H1 (cell line): ENCODE measurements at regions not wholly inside any gene's neighbourhood (a gene's known extent, or its start where the extent isn't known, plus 50 kb on each side); places are given as distances from the start of the nearest gene placed in this dataset.
"Not testable (repeated sequence)": the region's sequence is repeated elsewhere in the genome, so short reads cannot be mapped to it uniquely, and the experiment has no call there.

Experiments
- CTCF ChIA-PET: fragments of 300-600 bp; sonication (Branson Sonifier 250); formaldehyde crosslinking; loops from one replicate; lab custom pipeline; 2021; ENCODE audit not compliant: partially characterized antibody; lab: Charles Lee
- POLR2A ChIA-PET: fragments of 300-600 bp; sonication (Branson Sonifier 250); formaldehyde crosslinking; loops from one replicate; lab custom pipeline; 2021; ENCODE audit warnings: inconsistent platforms; ENCODE audit not compliant: partially characterized antibody; lab: Charles Lee
- DNase-seq, 2 experiments: peaks; one replicate each; pipeline versions ENCODE4 v3.0.0 to v3.0.0-alpha.2; 2010 to 2022; ENCODE audit warnings: low spot score in 2 of 2, low read depth in 1 of 2, mixed read lengths in 1 of 2
- FAIRE-seq: peaks from 2 replicates; lab custom pipeline; 2011; peaks lifted over from hg19 to GRCh38; lab: Jason Lieb, UNC
- H2AFZ ChIP-seq: 2 replicates; pipeline ENCODE4 v1.8.1; 2012; ENCODE audit warnings: low read length, inconsistent platforms
- H2AK5ac ChIP-seq: 2 replicates; pipeline ENCODE4 v1.6.1; 2013; ENCODE audit warnings: low read depth, low read length
- H2BK120ac ChIP-seq: replicated peaks from 2 replicates; pipeline ENCODE3; 2013; ENCODE audit warnings: low read depth, low read length, inconsistent platforms
- H2BK12ac ChIP-seq: 2 replicates; pipeline ENCODE4 v1.6.1; 2013; ENCODE audit warnings: low read depth, low read length
- H2BK15ac ChIP-seq: 2 replicates; pipeline ENCODE4 v1.6.1; 2013; ENCODE audit warnings: low read length
- H2BK20ac ChIP-seq: 2 replicates; pipeline ENCODE4 v1.6.1; 2013; ENCODE audit warnings: low read length
- H2BK5ac ChIP-seq: 2 replicates; pipeline ENCODE4 v1.6.1; 2013; ENCODE audit warnings: low read depth, low read length
- H3K14ac ChIP-seq: 2 replicates; pipeline ENCODE4 v1.6.1; 2013; ENCODE audit warnings: inconsistent platforms; ENCODE audit not compliant: insufficient read length
- H3K18ac ChIP-seq: 2 replicates; pipeline ENCODE4 v1.6.1; 2013; ENCODE audit warnings: low read length; ENCODE audit errors: extremely low read depth
- H3K23ac ChIP-seq: 2 replicates; pipeline ENCODE4 v1.6.1; 2013; ENCODE audit warnings: inconsistent platforms; ENCODE audit not compliant: insufficient read length
- H3K23me2 ChIP-seq: 2 replicates; pipeline ENCODE4 v1.6.1; 2013; ENCODE audit warnings: low read depth, low read length
- H3K27ac ChIP-seq: 2 replicates; pipeline ENCODE4 v1.6.1; 2011; ENCODE audit warnings: low read depth, low read length, inconsistent platforms
- H3K27me3 ChIP-seq, 4 experiments: replicated peaks in 1 of 4; 1 replicate in 1 of 4; 2 replicates in 3 of 4; pipeline versions ENCODE4 v1.6.1 to v1.8.1; 2011 to 2013; ENCODE audit warnings: low read length in 3 of 4, mild to moderate bottlenecking in 3 of 4, inconsistent platforms in 2 of 4, mixed read lengths in 2 of 4, moderate library complexity in 1 of 4; ENCODE audit not compliant: control insufficient read depth in 3 of 4, insufficient read depth in 3 of 4; ENCODE audit errors: extremely low read depth in 1 of 4
- H3K36me3 ChIP-seq, 4 experiments: 2 replicates each; pipeline versions ENCODE4 v1.6.1 to v1.8.1; 2011 to 2013; ENCODE audit warnings: mild to moderate bottlenecking in 4 of 4, low read length in 3 of 4, moderate library complexity in 2 of 4, control low read depth in 1 of 4, inconsistent platforms in 1 of 4; ENCODE audit not compliant: insufficient read depth in 4 of 4, control insufficient read depth in 2 of 4
- H3K4ac ChIP-seq: replicated peaks from 2 replicates; pipeline ENCODE3; 2013; ENCODE audit warnings: low read length, low read depth, mixed read lengths, inconsistent platforms; ENCODE audit not compliant: insufficient read length
- H3K4me1 ChIP-seq, 4 experiments: replicated peaks in 1 of 4; 1 replicate in 1 of 4; 2 replicates in 3 of 4; pipeline versions ENCODE4 v1.6.1 to v1.8.1; 2011 to 2013; ENCODE audit warnings: low read length in 3 of 4, inconsistent platforms in 2 of 4, mixed read lengths in 1 of 4; ENCODE audit not compliant: insufficient read depth in 4 of 4, control insufficient read depth in 3 of 4
- H3K4me2 ChIP-seq, 2 experiments: 2 replicates each; pipeline versions ENCODE4 v1.6.1 to v1.8.1; 2011 to 2013; ENCODE audit warnings: low read depth in 2 of 2, low read length in 2 of 2, control low read depth in 1 of 2, inconsistent platforms in 1 of 2, mild to moderate bottlenecking in 1 of 2; ENCODE audit not compliant: insufficient read depth in 1 of 2
- H3K4me3 ChIP-seq, 4 experiments: fragments of 200-600, 300-600 bp in 1 of 4; sonication (generic), shearing (Covaris generic), sonication (Bioruptor Twin) in 1 of 4; 2 replicates each; pipeline versions ENCODE4 v1.5.1 to v1.8.1; 2011 to 2016; ENCODE audit warnings: low read length in 4 of 4, low read depth in 3 of 4, control low read depth in 2 of 4, inconsistent platforms in 2 of 4, mild to moderate bottlenecking in 2 of 4, mixed read lengths in 1 of 4, moderate library complexity in 1 of 4; ENCODE audit not compliant: insufficient read depth in 2 of 4; ENCODE audit errors: extremely low read depth in 1 of 4
- H3K56ac ChIP-seq: replicated peaks from 2 replicates; pipeline ENCODE3; 2013; ENCODE audit warnings: low read depth, mild to moderate bottlenecking, mixed read lengths, low read length, inconsistent platforms; ENCODE audit not compliant: insufficient read length
- H3K79me1 ChIP-seq: 2 replicates; pipeline ENCODE4 v1.6.1; 2013; ENCODE audit warnings: low read depth, low read length, control low read depth
- H3K79me2 ChIP-seq, 2 experiments: 2 replicates each; pipeline versions ENCODE4 v1.6.1 to v1.8.1; 2012 to 2013; ENCODE audit warnings: low read length in 2 of 2, mild to moderate bottlenecking in 2 of 2, inconsistent platforms in 1 of 2; ENCODE audit not compliant: insufficient read depth in 2 of 2, control insufficient read depth in 1 of 2
- H3K9ac ChIP-seq, 4 experiments: replicated peaks in 1 of 4; 1 replicate in 1 of 4; 2 replicates in 3 of 4; pipeline versions ENCODE4 v1.6.1 to v1.8.1; 2011 to 2013; ENCODE audit warnings: low read depth in 3 of 4, low read length in 3 of 4, control low read depth in 2 of 4, mild to moderate bottlenecking in 2 of 4, moderate library complexity in 2 of 4, inconsistent platforms in 1 of 4; ENCODE audit errors: extremely low read depth in 1 of 4
- H3K9me3 ChIP-seq, 2 experiments: 2 replicates each; pipeline versions ENCODE4 v1.6.1 to v1.8.1; 2012 to 2013; ENCODE audit warnings: mild to moderate bottlenecking in 2 of 2, moderate library complexity in 2 of 2, control low read depth in 1 of 2, inconsistent platforms in 1 of 2, low read depth in 1 of 2, low read length in 1 of 2, mixed read lengths in 1 of 2; ENCODE audit not compliant: insufficient read depth in 2 of 2
- H4K20me1 ChIP-seq, 2 experiments: replicated peaks in 1 of 2; 2 replicates each; pipeline versions ENCODE3 to v1.8.1; 2011 to 2013; ENCODE audit warnings: inconsistent platforms in 2 of 2, low read length in 2 of 2, mild to moderate bottlenecking in 1 of 2; ENCODE audit not compliant: insufficient read depth in 2 of 2, control insufficient read depth in 1 of 2
- H4K5ac ChIP-seq: 2 replicates; pipeline ENCODE4 v1.6.1; 2013; ENCODE audit warnings: low read length, low read depth, mixed read lengths, inconsistent platforms; ENCODE audit not compliant: insufficient read length
- H4K8ac ChIP-seq: 2 replicates; pipeline ENCODE4 v1.8.0; 2013; ENCODE audit warnings: mild to moderate bottlenecking, moderate library complexity, low read length, inconsistent platforms; ENCODE audit not compliant: insufficient read depth; ENCODE audit errors: extremely low read depth
- H4K91ac ChIP-seq: replicated peaks from 2 replicates; pipeline ENCODE3; 2013; ENCODE audit warnings: low read length, mixed read lengths, inconsistent platforms; ENCODE audit not compliant: insufficient read length
- WGBS, 2 experiments: shearing (Covaris generic) in 1 of 2; methylation state at CpG; one replicate each; pipeline versions ENCODE4 v1.1.6 to v1.1.7; 2013 to 2015; ENCODE audit warnings: low lambda C conversion rate in 2 of 2, mixed read lengths in 2 of 2, inconsistent platforms in 1 of 2, low coverage in 1 of 2, missing lambda C conversion rate in 1 of 2; ENCODE audit not compliant: insufficient replicate concordance in 2 of 2, insufficient coverage in 1 of 2, insufficient read length in 1 of 2; ENCODE audit errors: extremely low coverage in 1 of 2, missing lambda C conversion rate in 1 of 2; 5-methylcytosine and 5-hydroxymethylcytosine counted together

DNA sequence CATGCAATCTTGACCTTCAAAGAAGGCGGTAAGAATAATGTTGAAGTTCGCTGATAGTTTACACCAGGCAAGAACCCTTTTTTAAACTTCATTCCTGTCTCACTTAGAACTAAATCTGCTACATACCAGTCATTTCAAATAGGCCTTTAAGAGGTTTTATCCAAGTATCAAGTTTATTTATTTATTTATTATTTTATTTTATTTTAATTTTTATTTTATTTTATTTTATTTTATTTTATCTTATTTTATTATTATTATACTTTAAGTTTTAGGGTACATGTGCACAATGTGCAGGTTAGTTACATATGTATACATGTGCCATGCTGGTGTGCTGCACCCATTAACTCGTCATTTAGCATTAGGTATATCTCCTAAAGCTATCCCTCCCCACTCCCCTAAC is 691.6 kb downstream of the ANKRD7 start:
- H4K91ac ChIP-seq, H2BK15ac ChIP-seq, H3K4ac ChIP-seq, H2AK5ac ChIP-seq, H3K27ac ChIP-seq, H3K23me2 ChIP-seq, H4K5ac ChIP-seq, H3K4me1 ChIP-seq, H4K20me1 ChIP-seq, H3K14ac ChIP-seq, H2BK5ac ChIP-seq, H3K79me1 ChIP-seq, H3K4me2 ChIP-seq, H2BK20ac ChIP-seq, CTCF ChIA-PET, H2BK12ac ChIP-seq, H2AFZ ChIP-seq, H3K27me3 ChIP-seq, H4K8ac ChIP-seq, POLR2A ChIA-PET, DNase-seq, H3K18ac ChIP-seq, H3K4me3 ChIP-seq, H3K79me2 ChIP-seq, H3K9ac ChIP-seq, H3K36me3 ChIP-seq, H3K56ac ChIP-seq, FAIRE-seq, H2BK120ac ChIP-seq, H3K23ac ChIP-seq, H3K9me3 ChIP-seq: not testable (repeated sequence)
- WGBS, 2 experiments = 100% methylated on average over 3 of the region's 3 CpGs; no CpG with 5 or more reads in 1 of the 2 experiments
